IMR-90 (cell line): ENCODE measurements at regions not wholly inside any gene's neighbourhood (a gene's known extent, or its start where the extent isn't known, plus 50 kb on each side); places are given as distances from the start of the nearest gene placed in this dataset.

Source experiments
- ATAC-seq: fragments of 200-7000 bp; cut with Tn5 transposase; 2 replicates; pipeline ENCODE4 v1.9.1; 2020; ENCODE audit warnings: low read depth, mild to moderate bottlenecking, moderate library complexity
- BruUV-seq: library from RNA; stranded (reverse); fragments of 400-500 nt; replicated peaks from 2 replicates; lab custom pipeline; 2021; lab: Mats Ljungman, UMichigan
- CTCF ChIA-PET: fragments of 300-600 bp; formaldehyde crosslinking; extraction: SDS; loops from one replicate; lab custom pipeline; 2021; ENCODE audit warnings: antibody characterized with exemption; lab: Yijun Ruan, JAX
- POLR2A ChIA-PET: fragments of 300-600 bp; sonication (Branson Sonifier 250); formaldehyde crosslinking; loops from one replicate; lab custom pipeline; 2022; ENCODE audit warnings: antibody characterized with exemption; ENCODE audit not compliant: unreplicated experiment; lab: Charles Lee
- DNase-seq: peaks from one replicate; pipeline ENCODE4 v3.0.0; 2013
- H2AFZ ChIP-seq: replicated peaks from 2 replicates; pipeline ENCODE3; 2013; ENCODE audit warnings: low read length, mild to moderate bottlenecking; ENCODE audit not compliant: poor library complexity
- H2AK5ac ChIP-seq: 2 replicates; pipeline ENCODE4 v1.6.1; 2013; ENCODE audit warnings: low read depth, low read length, inconsistent platforms
- H2AK9ac ChIP-seq: replicated peaks from 2 replicates; pipeline ENCODE3; 2013; ENCODE audit warnings: mild to moderate bottlenecking, low read depth, low read length, moderate library complexity; ENCODE audit not compliant: poor library complexity
- H2BK120ac ChIP-seq: 2 replicates; pipeline ENCODE4 v1.6.1; 2013; ENCODE audit warnings: low read depth, low read length, inconsistent platforms
- H2BK15ac ChIP-seq: 3 replicates; pipeline ENCODE4 v1.6.1; 2013; ENCODE audit warnings: low read depth, low read length, inconsistent platforms
- H2BK20ac ChIP-seq: 2 replicates; pipeline ENCODE4 v1.6.1; 2013; ENCODE audit warnings: low read depth, mild to moderate bottlenecking, inconsistent platforms, low read length, moderate library complexity
- H2BK5ac ChIP-seq: 2 replicates; pipeline ENCODE4 v1.6.1; 2013; ENCODE audit warnings: mild to moderate bottlenecking, low read depth, low read length, inconsistent platforms; ENCODE audit not compliant: poor library complexity, severe bottlenecking
- H3K14ac ChIP-seq: replicated peaks from 2 replicates; pipeline ENCODE4 v1.6.1; 2013; ENCODE audit warnings: low read depth, low read length, inconsistent platforms
- H3K18ac ChIP-seq: 2 replicates; pipeline ENCODE4 v1.6.1; 2013; ENCODE audit warnings: low read depth, low read length, control low read depth
- H3K23ac ChIP-seq: 2 replicates; pipeline ENCODE4 v1.6.1; 2013; ENCODE audit warnings: low read depth, low read length, inconsistent platforms
- H3K27ac ChIP-seq: 2 replicates; pipeline ENCODE4 v1.5.1; 2013; ENCODE audit warnings: mild to moderate bottlenecking, control low read depth, low read length; ENCODE audit not compliant: insufficient read depth
- H3K27me3 ChIP-seq: 2 replicates; pipeline ENCODE4 v1.6.1; 2013; ENCODE audit warnings: low read length; ENCODE audit not compliant: control insufficient read depth, insufficient read depth
- H3K36me3 ChIP-seq: 2 replicates; pipeline ENCODE4 v1.6.1; 2013; ENCODE audit warnings: low read length, mixed read lengths; ENCODE audit not compliant: control insufficient read depth, insufficient read depth
- H3K4ac ChIP-seq: 2 replicates; pipeline ENCODE4 v1.6.1; 2013; ENCODE audit warnings: low read depth, low read length, inconsistent platforms
- H3K4me1 ChIP-seq: 2 replicates; pipeline ENCODE4 v1.6.1; 2013; ENCODE audit warnings: low read length, mixed read lengths; ENCODE audit not compliant: control insufficient read depth, insufficient read depth
- H3K4me2 ChIP-seq: 2 replicates; pipeline ENCODE4 v1.6.1; 2013; ENCODE audit warnings: low read depth, mild to moderate bottlenecking, control low read depth, low read length, moderate library complexity
- H3K4me3 ChIP-seq: 2 replicates; pipeline ENCODE4 v1.5.1; 2013; ENCODE audit warnings: low read depth, mild to moderate bottlenecking, control low read depth, low read length, moderate library complexity; ENCODE audit not compliant: insufficient read depth
- H3K56ac ChIP-seq: 2 replicates; pipeline ENCODE4 v1.6.1; 2013; ENCODE audit warnings: low read length, inconsistent platforms; ENCODE audit not compliant: insufficient read depth; ENCODE audit errors: extremely low read depth
- H3K79me1 ChIP-seq, 2 experiments: 2 replicates each; pipeline ENCODE4 v1.6.1; 2013; ENCODE audit warnings: low read length in 2 of 2, inconsistent platforms in 1 of 2, low read depth in 1 of 2
- H3K9ac ChIP-seq: 2 replicates; pipeline ENCODE4 v1.6.1; 2013; ENCODE audit warnings: low read depth, low read length, control low read depth
- H3K9me1 ChIP-seq: 2 replicates; pipeline ENCODE4 v1.6.1; 2013; ENCODE audit warnings: low read length, inconsistent platforms; ENCODE audit not compliant: insufficient read depth
- H3K9me3 ChIP-seq: 2 replicates; pipeline ENCODE4 v1.6.1; 2013; ENCODE audit warnings: low read length; ENCODE audit not compliant: control insufficient read depth, insufficient read depth
- H4K20me1 ChIP-seq: 2 replicates; pipeline ENCODE4 v1.6.1; 2013; ENCODE audit warnings: low read length, inconsistent platforms; ENCODE audit not compliant: insufficient read depth
- H4K5ac ChIP-seq: 2 replicates; pipeline ENCODE4 v1.6.1; 2013; ENCODE audit warnings: mild to moderate bottlenecking, low read depth, low read length, control low read depth
- H4K8ac ChIP-seq, 2 experiments: 2 replicates each; pipeline ENCODE4 v1.6.1; 2013; ENCODE audit warnings: low read depth in 2 of 2, low read length in 2 of 2, control low read depth in 1 of 2, inconsistent platforms in 1 of 2
- H4K91ac ChIP-seq: 2 replicates; pipeline ENCODE4 v1.6.1; 2013; ENCODE audit warnings: low read depth, low read length, inconsistent platforms; ENCODE audit not compliant: insufficient read depth
- BHLHE40 ChIP-seq: fragments of 150-350 bp; IDR thresholded peaks from 2 replicates; pipeline ENCODE4 v1.6.1; 2016; ENCODE audit warnings: mild to moderate bottlenecking, low read depth, low read length
- CEBPB ChIP-seq: IDR thresholded peaks from 2 replicates; pipeline ENCODE4 v1.6.1; 2012; ENCODE audit warnings: low read depth, low read length, improper control_type of control experiment
- FOS ChIP-seq: fragments of 150-350 bp; IDR thresholded peaks from 2 replicates; pipeline ENCODE4 v1.6.1; 2016; ENCODE audit warnings: low read depth, low read length
- MAZ ChIP-seq: IDR thresholded peaks from 2 replicates; pipeline ENCODE4 v1.6.1; 2012; ENCODE audit warnings: low read depth, mild to moderate bottlenecking, low read length, improper control_type of control experiment, moderate library complexity, borderline replicate concordance
- POLR2A ChIP-seq: IDR thresholded peaks from 2 replicates; pipeline ENCODE4 v1.6.1; 2012; ENCODE audit warnings: mild to moderate bottlenecking, low read depth, low read length
- RCOR1 ChIP-seq: IDR thresholded peaks from 2 replicates; pipeline ENCODE4 v1.6.1; 2012; ENCODE audit warnings: mild to moderate bottlenecking, low read length, improper control_type of control experiment; ENCODE audit not compliant: insufficient replicate concordance
- RFX5 ChIP-seq: IDR thresholded peaks from 2 replicates; pipeline ENCODE4 v1.8.0; 2012; ENCODE audit warnings: low read depth, mild to moderate bottlenecking, low read length, moderate library complexity
- WGBS, 2 experiments: methylation state at CpG; one replicate each; pipeline versions ENCODE4 v1.1.5 to v1.1.7; 2013; ENCODE audit warnings: missing lambda C conversion rate in 2 of 2; ENCODE audit not compliant: insufficient read length in 1 of 2; ENCODE audit errors: extremely low coverage in 2 of 2; 5-methylcytosine and 5-hydroxymethylcytosine counted together
- dilution Hi-C: fragments of 300-500 bp; cut with HindIII; formaldehyde crosslinking; loops from one replicate; pipeline ENCODE4 v1.14.3; 2018; ENCODE audit warnings: low sequenced_read_pairs; ENCODE audit not compliant: unreplicated experiment
- in situ Hi-C: fragments of 300-500 bp; cut with MboI; formaldehyde crosslinking; loops from 3 replicates; pipeline ENCODE4 v1.14.3; 2019; ENCODE audit warnings: low sequenced_read_pairs, inconsistent platforms, mixed read lengths
- intact Hi-C: fragments of 100-400 bp; cut with micrococcal nuclease; formaldehyde crosslinking; loops from 2 replicates; pipeline ENCODE4 v1.10.0; 2022

GRCh38 chr2:45264227-45265225, 255.3 kb upstream of the SIX2 start:
- H3K4me1 ChIP-seq: peaks cover 3% of the 10 kb centered on the region; the same call in 1 of the 2 replicates
- ATAC-seq (no peak), DNase-seq (peak; percentile 69)
- no peaks in the 10 kb centered on the region for H3K9me3 ChIP-seq
- H3K36me3 ChIP-seq: no peaks in the 10 kb centered on the region
- no peak overlapping the region for H2AK9ac ChIP-seq
- H3K27ac ChIP-seq: no peak overlapping the region
- H2BK20ac ChIP-seq: no peak overlapping the region
- H2AK5ac ChIP-seq: no peak overlapping the region
- H3K9ac ChIP-seq: no peak overlapping the region
- H3K23ac ChIP-seq: no peak overlapping the region
- H4K5ac ChIP-seq: no peak overlapping the region
- BruUV-seq: no TSS peak
- H3K14ac ChIP-seq: no peak overlapping the region
- H3K18ac ChIP-seq: no peak overlapping the region
- H3K4me2 ChIP-seq: no peak overlapping the region
- H2AFZ ChIP-seq: no peak overlapping the region
- H3K27me3 ChIP-seq: peaks cover 45% of the 10 kb centered on the region
- no peaks in the 10 kb centered on the region for H3K79me1 ChIP-seq
- no peak overlapping the region for H4K91ac ChIP-seq
- no peak overlapping the region for H4K8ac ChIP-seq
- H3K9me1 ChIP-seq: no peaks in the 10 kb centered on the region
- no peaks in the 10 kb centered on the region for H4K20me1 ChIP-seq
- WGBS, 2 experiments: 92% methylated on average over 4 of the region's 11 CpGs; no CpG with 5 or more reads in 1 of the 2 experiments
- H2BK5ac ChIP-seq: no peak overlapping the region
- dilution Hi-C loops (no loop called here), in situ Hi-C loops (no loop called here), intact Hi-C loops (no loop called here)
- H2BK15ac ChIP-seq: no peak overlapping the region
- no peak overlapping the region for H3K4me3 ChIP-seq
- H3K56ac ChIP-seq: no peak overlapping the region
- H2BK120ac ChIP-seq: no peak overlapping the region
- POLR2A ChIA-PET: no interaction called here
- no peak overlapping the region for H3K4ac ChIP-seq
- no peak for TF ChIP-seq BHLHE40
- no peak for TF ChIP-seq RFX5
- no peak for TF ChIP-seq MAZ
- no peak for TF ChIP-seq POLR2A
- no peak for TF ChIP-seq CEBPB
- no peak for TF ChIP-seq FOS
- no peak for TF ChIP-seq RCOR1
- CTCF ChIA-PET: interaction anchor here (0.6 kb wide), 1 partner anchor 343 kb away, joined by 3 read pairs; no protein-coding TSS in a partner anchor
